ENCODE measurements at regions not wholly inside any gene's neighbourhood (a gene's known extent, or its start where the extent isn't known, plus 50 kb on each side); places are given as distances from the start of the nearest gene placed in this dataset.

- Histone ChIP-seq H3K27me3 (replicated peaks; ENCODE audit: control insufficient read depth, insufficient read depth, low read length) (no peaks in the 10 kb centered on the region), H3K36me3 (ENCODE audit: control insufficient read depth, insufficient read depth, low read length) (no peaks in the 10 kb centered on the region), H3K4me3 (replicated peaks; ENCODE audit: low read depth, low read length) (no peak overlapping the region)
- DNase-seq (ENCODE audit: extremely low read depth, insufficient read length), result no peak
- TF ChIP-seq, protein P1, sequence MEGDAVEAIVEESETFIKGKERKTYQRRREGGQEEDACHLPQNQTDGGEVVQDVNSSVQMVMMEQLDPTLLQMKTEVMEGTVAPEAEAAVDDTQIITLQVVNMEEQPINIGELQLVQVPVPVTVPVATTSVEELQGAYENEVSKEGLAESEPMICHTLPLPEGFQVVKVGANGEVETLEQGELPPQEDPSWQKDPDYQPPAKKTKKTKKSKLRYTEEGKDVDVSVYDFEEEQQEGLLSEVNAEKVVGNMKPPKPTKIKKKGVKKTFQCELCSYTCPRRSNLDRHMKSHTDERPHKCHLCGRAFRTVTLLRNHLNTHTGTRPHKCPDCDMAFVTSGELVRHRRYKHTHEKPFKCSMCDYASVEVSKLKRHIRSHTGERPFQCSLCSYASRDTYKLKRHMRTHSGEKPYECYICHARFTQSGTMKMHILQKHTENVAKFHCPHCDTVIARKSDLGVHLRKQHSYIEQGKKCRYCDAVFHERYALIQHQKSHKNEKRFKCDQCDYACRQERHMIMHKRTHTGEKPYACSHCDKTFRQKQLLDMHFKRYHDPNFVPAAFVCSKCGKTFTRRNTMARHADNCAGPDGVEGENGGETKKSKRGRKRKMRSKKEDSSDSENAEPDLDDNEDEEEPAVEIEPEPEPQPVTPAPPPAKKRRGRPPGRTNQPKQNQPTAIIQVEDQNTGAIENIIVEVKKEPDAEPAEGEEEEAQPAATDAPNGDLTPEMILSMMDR (IDR thresholded peaks at IDR 0.05; ENCODE audit: insufficient read depth, low read length, poor library complexity, severe bottlenecking), result no peak
Measured at GRCh38 chr14:38336298-38336697, 80.4 kb upstream of the CLEC14A start.

- Histone ChIP-seq H3K36me3 (ENCODE audit: control insufficient read depth, insufficient read depth, low read length) (no peaks in the 10 kb centered on the region), H3K27me3 (replicated peaks; ENCODE audit: control insufficient read depth, insufficient read depth, low read length) (no peaks in the 10 kb centered on the region), H3K4me3 (replicated peaks; ENCODE audit: low read depth, low read length) (no peak overlapping the region)
- TF ChIP-seq, protein P1 (IDR thresholded peaks at IDR 0.05; ENCODE audit: insufficient read depth, low read length, poor library complexity, severe bottlenecking), result no peak
- no peak for DNase-seq (ENCODE audit: extremely low read depth, insufficient read length)
Measured at GRCh38 chr14:38330275-38330674, 74.4 kb upstream of the CLEC14A start.

DNA sequence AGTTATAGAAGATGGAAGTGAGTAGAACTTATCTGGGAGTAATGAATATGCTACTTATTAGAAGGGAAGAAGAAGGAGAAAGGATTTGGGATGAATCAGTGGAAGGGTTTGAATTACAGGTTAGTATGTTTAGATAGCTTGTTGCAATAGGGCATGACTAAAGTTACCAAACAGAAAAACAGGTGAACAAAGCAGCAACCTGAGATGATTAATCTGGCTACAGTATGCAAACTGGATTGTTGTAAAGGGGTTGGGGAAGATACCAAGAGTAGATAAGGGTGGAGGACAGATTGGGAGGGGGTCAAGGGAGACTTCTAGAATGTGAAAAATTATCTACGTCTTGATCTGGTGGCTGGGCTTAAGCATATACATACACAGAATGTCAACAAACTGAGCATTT lies 73.4 kb upstream of the CLEC14A start:
- H3K36me3 ChIP-seq (ENCODE audit: control insufficient read depth, insufficient read depth, low read length), result no peaks in the 10 kb centered on the region
- no peak overlapping the region for H3K4me3 ChIP-seq (replicated peaks; ENCODE audit: low read depth, low read length)
- TF ChIP-seq, protein P1 (IDR thresholded peaks at IDR 0.05; ENCODE audit: insufficient read depth, low read length, poor library complexity, severe bottlenecking), result no peak
- no peak for DNase-seq (ENCODE audit: extremely low read depth, insufficient read length)
- no peaks in the 10 kb centered on the region for H3K27me3 ChIP-seq (replicated peaks; ENCODE audit: control insufficient read depth, insufficient read depth, low read length)

- no peak for DNase-seq (ENCODE audit: extremely low read depth, insufficient read length)
Measured at GRCh38 chr14:38316922-38317321, 61.0 kb upstream of the CLEC14A start.

GRCh38 chr14:38311655-38312054 lies 55.8 kb upstream of the CLEC14A start:
- TF ChIP-seq, protein P1 (IDR thresholded peaks at IDR 0.05; ENCODE audit: insufficient read depth, low read length, poor library complexity, severe bottlenecking), result no peak
- Histone ChIP-seq H3K4me3 (replicated peaks; ENCODE audit: low read depth, low read length) (no peak overlapping the region), H3K27me3 (replicated peaks; ENCODE audit: control insufficient read depth, insufficient read depth, low read length) (no peaks in the 10 kb centered on the region), H3K36me3 (ENCODE audit: control insufficient read depth, insufficient read depth, low read length) (no peaks in the 10 kb centered on the region)
- DNase-seq (ENCODE audit: extremely low read depth, insufficient read length), result no peak

More at GRCh38 chr14:38316922-38317321, 61.0 kb upstream of the CLEC14A start:
- no peak overlapping the region for H3K4me3 ChIP-seq (replicated peaks; ENCODE audit: low read depth, low read length)
- no peaks in the 10 kb centered on the region for H3K36me3 ChIP-seq (ENCODE audit: control insufficient read depth, insufficient read depth, low read length)
- H3K27me3 ChIP-seq (replicated peaks; ENCODE audit: control insufficient read depth, insufficient read depth, low read length), result no peaks in the 10 kb centered on the region
- TF ChIP-seq, protein P1 (IDR thresholded peaks at IDR 0.05; ENCODE audit: insufficient read depth, low read length, poor library complexity, severe bottlenecking), result no peak

DNA sequence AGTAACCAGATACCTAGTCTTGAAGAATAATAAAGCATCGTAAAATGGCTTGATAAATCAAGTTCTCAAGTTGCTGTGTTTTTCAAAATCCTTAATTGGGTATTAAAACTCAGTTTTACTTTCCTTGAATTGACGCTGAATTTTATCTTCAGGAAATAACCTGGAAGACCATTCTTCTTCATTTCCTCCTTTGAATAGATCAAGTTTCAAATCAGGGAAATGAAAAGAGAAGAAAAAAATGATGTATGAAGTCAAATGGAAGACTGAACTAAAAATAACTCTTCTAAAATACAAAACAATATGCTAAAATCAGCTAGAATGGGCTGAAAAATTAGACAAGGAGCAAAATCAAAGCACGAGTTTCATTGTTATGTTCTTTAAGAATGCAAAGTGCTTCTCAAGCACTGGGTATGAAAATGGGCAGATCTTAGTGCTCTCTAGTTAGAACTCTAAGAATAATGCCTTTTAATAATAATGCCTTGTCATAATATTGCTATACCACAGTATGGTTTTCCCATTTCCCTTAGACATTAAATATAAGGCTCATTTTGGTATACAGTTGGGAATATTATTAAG lies 54.6 kb upstream of the CLEC14A start:
- TF ChIP-seq, protein P1 (IDR thresholded peaks at IDR 0.05; ENCODE audit: insufficient read depth, low read length, poor library complexity, severe bottlenecking), result no peak
- Histone ChIP-seq H3K4me3 (replicated peaks; ENCODE audit: low read depth, low read length) (no peak overlapping the region), H3K36me3 (ENCODE audit: control insufficient read depth, insufficient read depth, low read length) (no peaks in the 10 kb centered on the region), H3K27me3 (replicated peaks; ENCODE audit: control insufficient read depth, insufficient read depth, low read length) (no peaks in the 10 kb centered on the region)
- DNase-seq (ENCODE audit: extremely low read depth, insufficient read length), result no peak

All from GM06990 (cell line).